Muscle of leg (tissue), 3 donors: ENCODE measurements at regions not wholly inside any gene's neighbourhood (a gene's known extent, or its start where the extent isn't known, plus 50 kb on each side); places are given as distances from the start of the nearest gene placed in this dataset.

Source experiments
- DNase-seq: peaks from one replicate; pipeline ENCODE4 v3.0.0; 2013
- H3K27ac ChIP-seq: one replicate; pipeline ENCODE4 v1.5.1; 2013; ENCODE audit warnings: mild to moderate bottlenecking, low read length, control low read depth
- H3K27me3 ChIP-seq: one replicate; pipeline ENCODE4 v1.6.1; 2013; ENCODE audit warnings: low read length; ENCODE audit not compliant: control insufficient read depth, insufficient read depth
- H3K36me3 ChIP-seq: one replicate; pipeline ENCODE4 v1.6.1; 2013; ENCODE audit warnings: low read length; ENCODE audit not compliant: control insufficient read depth, insufficient read depth
- H3K4me1 ChIP-seq: one replicate; pipeline ENCODE4 v1.6.1; 2013; ENCODE audit warnings: low read length; ENCODE audit not compliant: control insufficient read depth, insufficient read depth
- H3K4me3 ChIP-seq: one replicate; pipeline ENCODE4 v1.5.1; 2013; ENCODE audit warnings: low read length, control low read depth
- H3K9me3 ChIP-seq: replicated peaks from 2 replicates; pipeline ENCODE4 v1.6.1; 2013; ENCODE audit warnings: low read depth, low read length; ENCODE audit not compliant: control insufficient read depth
- WGBS: methylation state at CpG from one replicate; pipeline ENCODE4 v1.1.5; 2013; ENCODE audit warnings: missing lambda C conversion rate; ENCODE audit not compliant: insufficient coverage; 5-methylcytosine and 5-hydroxymethylcytosine counted together

- WGBS = no CpG with 5 or more reads among the region's 2 CpGs
- Histone ChIP-seq H3K4me1 (no peaks in the 10 kb centered on the region), H3K36me3 (no peaks in the 10 kb centered on the region), H3K27ac (no peak overlapping the region), H3K4me3 (no peak overlapping the region), H3K9me3 (no peaks in the 10 kb centered on the region), H3K27me3 (no peaks in the 10 kb centered on the region)
- no peak for DNase-seq
Observed at GRCh38 chr4:23134331-23134730, 441.6 kb downstream of the GBA3 start.

- Histone ChIP-seq H3K4me1 (no peaks in the 10 kb centered on the region), H3K27me3 (no peaks in the 10 kb centered on the region), H3K4me3 (no peak overlapping the region), H3K9me3 (no peaks in the 10 kb centered on the region), H3K27ac (no peak overlapping the region), H3K36me3 (no peaks in the 10 kb centered on the region)
- no CpG with 5 or more reads among the region's 2 CpGs for WGBS
- no peak for DNase-seq
Observed at GRCh38 chr4:23130845-23131244, 438.1 kb downstream of the GBA3 start.

GRCh38 chr4:23125118-23125517 is 432.4 kb downstream of the GBA3 start:
- no peak overlapping the region for H3K27ac ChIP-seq
- no peaks in the 10 kb centered on the region for H3K4me1 ChIP-seq
- H3K4me3 ChIP-seq = no peak overlapping the region
- no peaks in the 10 kb centered on the region for H3K27me3 ChIP-seq
- WGBS = no CpG with 5 or more reads among the region's 6 CpGs
- H3K36me3 ChIP-seq = no peaks in the 10 kb centered on the region
- DNase-seq = no peak
- H3K9me3 ChIP-seq = no peaks in the 10 kb centered on the region

- Histone ChIP-seq H3K4me3 (no peak overlapping the region), H3K27me3 (peaks cover 3% of the 10 kb centered on the region), H3K4me1 (no peaks in the 10 kb centered on the region), H3K27ac (no peak overlapping the region), H3K36me3 (no peaks in the 10 kb centered on the region), H3K9me3 (no peaks in the 10 kb centered on the region)
- WGBS = 80% methylated on average over 1 of the region's 2 CpGs
- DNase-seq = no peak
Observed at GRCh38 chr4:23122666-23123400, 430.1 kb downstream of the GBA3 start.

- no peak overlapping the region for H3K27ac ChIP-seq
- H3K4me3 ChIP-seq = no peak overlapping the region
- 67% methylated on average over 1 of the region's 3 CpGs for WGBS
- no peaks in the 10 kb centered on the region for H3K4me1 ChIP-seq
- no peaks in the 10 kb centered on the region for H3K36me3 ChIP-seq
- peaks cover 3% of the 10 kb centered on the region for H3K27me3 ChIP-seq
- DNase-seq = peak; percentile 5
- H3K9me3 ChIP-seq = no peaks in the 10 kb centered on the region
Observed at GRCh38 chr4:23120374-23120773, 427.6 kb downstream of the GBA3 start.

GRCh38 chr4:23117826-23118225 is 425.1 kb downstream of the GBA3 start:
- no CpG with 5 or more reads among the region's 1 CpG for WGBS
- Histone ChIP-seq H3K27ac (no peak overlapping the region), H3K4me3 (no peak overlapping the region)

GRCh38 chr4:23114538-23114937 is 421.8 kb downstream of the GBA3 start:
- DNase-seq = no peak
- Histone ChIP-seq H3K9me3 (no peaks in the 10 kb centered on the region), H3K4me1 (no peaks in the 10 kb centered on the region), H3K27ac (no peak overlapping the region), H3K27me3 (peaks cover 1% of the 10 kb centered on the region), H3K4me3 (no peak overlapping the region), H3K36me3 (no peaks in the 10 kb centered on the region)
- WGBS = no CpG with 5 or more reads among the region's 1 CpG

More at GRCh38 chr4:23117826-23118225, 425.1 kb downstream of the GBA3 start:
- H3K4me1 ChIP-seq = no peaks in the 10 kb centered on the region
- H3K9me3 ChIP-seq = no peaks in the 10 kb centered on the region
- no peaks in the 10 kb centered on the region for H3K36me3 ChIP-seq
- peaks cover 3% of the 10 kb centered on the region for H3K27me3 ChIP-seq
- DNase-seq = no peak

- Histone ChIP-seq H3K9me3 (no peaks in the 10 kb centered on the region), H3K27me3 (no peaks in the 10 kb centered on the region), H3K27ac (no peak overlapping the region), H3K36me3 (no peaks in the 10 kb centered on the region), H3K4me3 (no peak overlapping the region), H3K4me1 (no peaks in the 10 kb centered on the region)
- DNase-seq = peak; percentile 37
- WGBS = no CpG with 5 or more reads among the region's 2 CpGs
Observed at GRCh38 chr4:23113104-23113503, 420.4 kb downstream of the GBA3 start.

GRCh38 chr4:23106516-23106915 is 413.8 kb downstream of the GBA3 start:
- no peak for DNase-seq
- Histone ChIP-seq H3K36me3 (no peaks in the 10 kb centered on the region), H3K4me1 (no peaks in the 10 kb centered on the region), H3K4me3 (no peak overlapping the region), H3K27me3 (no peaks in the 10 kb centered on the region), H3K9me3 (no peaks in the 10 kb centered on the region), H3K27ac (no peak overlapping the region)
- no CpG with 5 or more reads among the region's 1 CpG for WGBS

GRCh38 chr4:23105759-23106370 is 413.1 kb downstream of the GBA3 start:
- WGBS = no CpG with 5 or more reads among the region's 2 CpGs
- H3K36me3 ChIP-seq = no peaks in the 10 kb centered on the region
- no peak overlapping the region for H3K27ac ChIP-seq
- DNase-seq = no peak
- no peaks in the 10 kb centered on the region for H3K9me3 ChIP-seq
- no peaks in the 10 kb centered on the region for H3K4me1 ChIP-seq
- no peak overlapping the region for H3K4me3 ChIP-seq
- H3K27me3 ChIP-seq = no peaks in the 10 kb centered on the region
